ENCODE measurements at regions not wholly inside any gene's neighbourhood (a gene's known extent, or its start where the extent isn't known, plus 50 kb on each side); places are given as distances from the start of the nearest gene placed in this dataset.

GRCh38 chr21:35643176-35643575 lies 417.1 kb downstream of the SETD4 start:
- TF ChIP-seq CTCF (IDR thresholded peaks at IDR 0.05) (no peak), POLR2A (IDR thresholded peaks at IDR 0.05) (no peak)
